ENCODE measurements at regions not wholly inside any gene's neighbourhood (a gene's known extent, or its start where the extent isn't known, plus 50 kb on each side); places are given as distances from the start of the nearest gene placed in this dataset.
A peak's percentile ranks its signal among the peaks of the same experiment; 100 is the strongest.

DNA sequence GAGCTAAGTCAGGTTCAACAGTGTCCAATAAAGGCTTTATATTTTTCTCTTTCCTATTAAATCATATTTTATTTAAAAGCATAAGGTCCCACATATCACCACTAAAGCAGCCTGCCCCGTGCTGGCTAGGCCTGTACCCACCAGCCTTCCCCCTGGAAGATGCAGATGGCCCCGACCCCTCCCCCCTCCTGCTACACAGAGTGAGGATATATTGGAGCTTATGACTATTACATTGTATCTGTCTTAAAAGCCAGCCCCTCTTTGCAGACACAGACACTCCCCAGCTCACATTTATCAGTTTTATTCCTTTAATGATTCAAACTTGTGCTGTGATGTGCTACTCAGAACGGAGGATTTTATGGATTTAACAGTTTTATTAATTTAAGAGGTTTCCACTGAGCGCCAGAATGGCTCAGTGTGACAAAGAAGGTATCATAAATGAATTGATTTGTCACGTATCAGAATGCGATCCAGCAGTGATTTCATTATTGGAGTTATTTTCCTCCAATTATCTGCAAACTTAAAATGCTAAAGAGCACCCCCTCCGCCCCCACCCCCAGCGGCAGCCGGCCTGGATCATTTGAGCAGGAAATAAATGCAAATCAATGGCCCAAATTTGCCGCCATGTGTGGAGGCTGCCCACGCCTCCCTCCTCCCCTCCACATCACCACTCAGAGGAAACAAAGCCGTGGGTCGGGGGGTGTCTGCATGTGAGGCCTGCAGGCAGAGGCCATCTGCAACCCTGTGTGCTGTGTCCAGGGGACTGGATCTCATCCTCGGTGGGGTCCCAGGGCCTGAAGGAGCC lies 72.6 kb upstream of the ZMIZ1 start:
- Histone ChIP-seq H3F3A (ENCODE audit: insufficient read depth, low read depth) (peaks cover 11% of the 10 kb centered on the region; the same call in 1 of the 2 replicates), H3K27ac (no peak overlapping the region), H3K4me2 (no peak overlapping the region), H3K9me2 (ENCODE audit: insufficient read depth) (no peaks in the 10 kb centered on the region), H2AFZ (no peak overlapping the region), H3K36me3 (ENCODE audit: low read depth) (no peaks in the 10 kb centered on the region), H3K4me1 (replicated peaks; ENCODE audit: insufficient read depth) (peaks cover 34% of the 10 kb centered on the region), H3K79me2 (ENCODE audit: low read depth) (no peaks in the 10 kb centered on the region), H4K20me1 (ENCODE audit: insufficient read depth) (no peaks in the 10 kb centered on the region), H3K4me3 (no peak overlapping the region), H3K9me3 (ENCODE audit: insufficient read depth, low read depth) (no peaks in the 10 kb centered on the region), H3K27me3 (ENCODE audit: insufficient read depth, low read depth) (no peaks in the 10 kb centered on the region)
- ChIA-PET POLR2A (ENCODE audit: unreplicated experiment) (no interaction called here), CTCF (no interaction called here)
- TF ChIP-seq, protein P1, sequence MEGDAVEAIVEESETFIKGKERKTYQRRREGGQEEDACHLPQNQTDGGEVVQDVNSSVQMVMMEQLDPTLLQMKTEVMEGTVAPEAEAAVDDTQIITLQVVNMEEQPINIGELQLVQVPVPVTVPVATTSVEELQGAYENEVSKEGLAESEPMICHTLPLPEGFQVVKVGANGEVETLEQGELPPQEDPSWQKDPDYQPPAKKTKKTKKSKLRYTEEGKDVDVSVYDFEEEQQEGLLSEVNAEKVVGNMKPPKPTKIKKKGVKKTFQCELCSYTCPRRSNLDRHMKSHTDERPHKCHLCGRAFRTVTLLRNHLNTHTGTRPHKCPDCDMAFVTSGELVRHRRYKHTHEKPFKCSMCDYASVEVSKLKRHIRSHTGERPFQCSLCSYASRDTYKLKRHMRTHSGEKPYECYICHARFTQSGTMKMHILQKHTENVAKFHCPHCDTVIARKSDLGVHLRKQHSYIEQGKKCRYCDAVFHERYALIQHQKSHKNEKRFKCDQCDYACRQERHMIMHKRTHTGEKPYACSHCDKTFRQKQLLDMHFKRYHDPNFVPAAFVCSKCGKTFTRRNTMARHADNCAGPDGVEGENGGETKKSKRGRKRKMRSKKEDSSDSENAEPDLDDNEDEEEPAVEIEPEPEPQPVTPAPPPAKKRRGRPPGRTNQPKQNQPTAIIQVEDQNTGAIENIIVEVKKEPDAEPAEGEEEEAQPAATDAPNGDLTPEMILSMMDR (conservative IDR thresholded peaks at IDR 0.05): no peak
- TF ChIP-seq EZH2 (IDR thresholded peaks at IDR 0.05; ENCODE audit: low read depth): no peak
- DNase-seq: no peak
- intact Hi-C loops (cut with micrococcal nuclease; ENCODE audit: unreplicated experiment): no loop called here
- BruUV-seq (replicated peaks): no TSS peak

DNA sequence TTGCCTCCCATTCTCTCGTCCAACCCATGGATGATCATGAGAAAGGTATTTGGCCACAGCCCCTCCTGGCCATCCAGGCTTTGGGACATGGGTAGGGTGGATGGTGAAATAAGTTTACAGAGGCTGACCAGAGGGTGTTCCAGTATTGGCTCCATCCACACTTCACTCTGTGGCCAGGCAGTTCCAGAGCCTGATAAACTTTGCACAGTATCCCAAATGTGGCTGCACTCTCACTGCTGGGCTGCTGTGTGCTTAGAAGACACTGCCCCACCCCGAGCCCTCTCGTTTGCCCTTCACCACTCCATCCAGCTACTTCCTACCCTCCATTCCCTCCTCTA lies 72.0 kb upstream of the ZMIZ1 start:
- Histone ChIP-seq H3K27me3 (ENCODE audit: insufficient read depth, low read depth) (no peaks in the 10 kb centered on the region), H3K9me2 (ENCODE audit: insufficient read depth) (no peaks in the 10 kb centered on the region), H3K36me3 (ENCODE audit: low read depth) (no peaks in the 10 kb centered on the region), H2AFZ (no peak overlapping the region), H3K4me2 (0 out of 2 replicates have a peak overlapping the region, but pooled peaks have one; percentile 73), H4K20me1 (ENCODE audit: insufficient read depth) (no peaks in the 10 kb centered on the region), H3F3A (ENCODE audit: insufficient read depth, low read depth) (peaks cover 11% of the 10 kb centered on the region; the same call in 1 of the 2 replicates), H3K9me3 (ENCODE audit: insufficient read depth, low read depth) (no peaks in the 10 kb centered on the region), H3K4me3 (no peak overlapping the region), H3K79me2 (ENCODE audit: low read depth) (no peaks in the 10 kb centered on the region), H3K4me1 (replicated peaks; ENCODE audit: insufficient read depth) (peaks cover 28% of the 10 kb centered on the region), H3K27ac (no peak overlapping the region)
- ChIA-PET POLR2A (ENCODE audit: unreplicated experiment) (no interaction called here), CTCF (no interaction called here)
- no peak for TF ChIP-seq EZH2 (IDR thresholded peaks at IDR 0.05; ENCODE audit: low read depth)
- TF ChIP-seq, protein P1 (conservative IDR thresholded peaks at IDR 0.05): no peak
- no peak for DNase-seq
- BruUV-seq (replicated peaks): no TSS peak
- intact Hi-C loops (cut with micrococcal nuclease; ENCODE audit: unreplicated experiment): no loop called here

DNA sequence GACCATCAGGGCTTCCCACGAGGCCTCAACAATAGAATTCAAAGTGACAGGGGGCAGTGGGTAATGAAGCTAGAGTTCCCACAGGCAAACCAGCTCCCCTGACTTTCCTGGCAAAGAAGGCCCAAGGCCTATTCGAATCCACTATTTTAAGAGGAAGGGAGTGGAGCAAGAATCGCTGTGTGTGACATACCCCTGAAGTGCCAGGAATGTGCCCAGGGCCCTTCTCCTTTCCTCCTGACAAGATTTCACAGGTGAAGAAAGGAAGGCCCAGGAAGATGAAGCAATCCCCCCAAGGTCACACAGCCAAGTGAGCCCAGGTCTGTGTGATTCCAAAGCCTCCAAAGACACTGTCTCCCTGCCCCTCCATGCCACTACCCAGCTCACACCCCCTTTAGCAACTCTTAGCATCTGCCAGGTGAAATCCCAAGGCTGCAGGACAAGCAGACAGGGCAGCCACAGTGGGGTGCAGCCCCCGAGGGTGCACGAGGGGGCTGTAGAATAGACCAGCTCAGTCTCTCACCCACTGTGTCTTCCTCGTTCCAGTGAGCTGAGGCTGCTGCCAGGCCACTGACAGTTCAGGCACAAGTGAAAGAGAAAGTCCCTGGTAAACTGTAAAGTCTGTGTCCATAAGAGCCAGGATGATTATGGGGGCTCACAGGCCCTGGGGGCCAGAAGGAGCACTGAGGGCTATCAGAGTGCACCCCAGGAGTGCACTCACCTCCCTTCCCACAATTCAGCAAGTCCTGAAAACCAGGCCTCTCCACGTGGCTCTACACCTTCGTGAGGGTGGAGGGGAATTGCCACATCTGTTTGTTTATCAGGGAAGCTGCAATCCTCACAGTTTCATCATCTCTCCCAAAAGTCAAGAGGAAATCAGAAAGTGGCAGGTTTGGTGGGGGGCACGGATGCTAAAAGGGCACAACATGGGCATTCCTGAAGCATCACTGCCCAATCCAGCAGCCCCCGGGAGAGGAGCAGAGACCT lies 70.8 kb upstream of the ZMIZ1 start:
- TF ChIP-seq, protein P1 (conservative IDR thresholded peaks at IDR 0.05): no peak
- no peak for TF ChIP-seq EZH2 (IDR thresholded peaks at IDR 0.05; ENCODE audit: low read depth)
- Histone ChIP-seq H3K79me2 (ENCODE audit: low read depth) (no peaks in the 10 kb centered on the region), H3K4me3 (no peak overlapping the region), H3K27me3 (ENCODE audit: insufficient read depth, low read depth) (no peaks in the 10 kb centered on the region), H3F3A (ENCODE audit: insufficient read depth, low read depth) (peaks cover 11% of the 10 kb centered on the region; the same call in 1 of the 2 replicates), H3K9me2 (ENCODE audit: insufficient read depth) (no peaks in the 10 kb centered on the region), H3K9me3 (ENCODE audit: insufficient read depth, low read depth) (no peaks in the 10 kb centered on the region), H3K4me2 (peak overlapping the region; percentile 73), H2AFZ (peak overlapping the region; percentile 63), H3K36me3 (ENCODE audit: low read depth) (no peaks in the 10 kb centered on the region), H4K20me1 (ENCODE audit: insufficient read depth) (no peaks in the 10 kb centered on the region), H3K4me1 (replicated peaks; ENCODE audit: insufficient read depth) (peaks cover 33% of the 10 kb centered on the region), H3K27ac (peak overlapping the region; percentile 48)
- intact Hi-C loops (cut with micrococcal nuclease; ENCODE audit: unreplicated experiment): no loop called here
- CTCF ChIA-PET: no interaction called here
- DNase-seq: peak; percentile 15 to 62
- POLR2A ChIA-PET (ENCODE audit: unreplicated experiment): no interaction called here
- BruUV-seq (replicated peaks): no TSS peak

All from PC-9 (cell line).